Stimulated activated CD4-positive, alpha-beta T cell treated with anti-CD3 and anti-CD28 coated beads, Interleukin-2, amount 100 ng/mL, for 4 hours (primary cell): ENCODE measurements at regions not wholly inside any gene's neighbourhood (a gene's known extent, or its start where the extent isn't known, plus 50 kb on each side); places are given as distances from the start of the nearest gene placed in this dataset.

Experiments
- DNase-seq: peaks from one replicate; pipeline ENCODE4 v3.0.0-alpha.2; 2020; ENCODE audit warnings: low read depth

DNA sequence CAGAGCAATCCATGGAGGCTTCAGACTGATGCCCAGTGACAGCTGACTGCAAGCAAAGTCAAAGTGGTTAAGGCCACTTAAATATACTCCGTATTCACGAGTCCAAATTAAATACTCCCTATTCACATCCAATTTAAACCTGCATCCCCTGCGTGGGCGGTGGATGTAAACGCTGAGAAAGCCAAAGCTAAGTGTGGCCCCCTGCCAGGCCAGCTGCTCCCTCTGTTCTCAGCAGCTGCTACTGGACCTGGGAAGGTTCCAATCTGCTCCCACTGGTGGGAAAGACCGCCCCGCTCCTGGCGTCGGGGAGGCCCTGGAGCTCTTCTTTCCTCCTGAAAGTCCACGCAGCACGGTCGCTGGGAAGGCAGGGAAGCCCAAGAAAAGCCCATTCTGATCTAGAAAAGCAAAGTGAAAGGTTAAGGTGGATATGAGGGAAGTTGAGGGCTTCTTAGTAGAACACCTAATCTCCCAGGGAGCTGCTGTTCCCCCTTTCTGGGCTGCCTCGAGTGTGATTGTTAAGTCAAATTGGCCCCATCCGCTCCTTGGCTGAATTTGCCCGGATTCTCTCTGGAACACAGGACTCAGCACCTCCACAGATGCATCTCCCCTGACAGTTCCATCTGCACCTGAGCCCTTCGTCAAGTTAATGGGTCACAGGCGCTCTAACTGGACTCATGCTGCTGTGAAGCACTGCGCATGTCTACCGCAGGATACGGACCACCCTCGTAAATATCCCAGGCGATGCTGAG, 205.5 kb downstream of the USP12 start:
- no peak for DNase-seq

DNA sequence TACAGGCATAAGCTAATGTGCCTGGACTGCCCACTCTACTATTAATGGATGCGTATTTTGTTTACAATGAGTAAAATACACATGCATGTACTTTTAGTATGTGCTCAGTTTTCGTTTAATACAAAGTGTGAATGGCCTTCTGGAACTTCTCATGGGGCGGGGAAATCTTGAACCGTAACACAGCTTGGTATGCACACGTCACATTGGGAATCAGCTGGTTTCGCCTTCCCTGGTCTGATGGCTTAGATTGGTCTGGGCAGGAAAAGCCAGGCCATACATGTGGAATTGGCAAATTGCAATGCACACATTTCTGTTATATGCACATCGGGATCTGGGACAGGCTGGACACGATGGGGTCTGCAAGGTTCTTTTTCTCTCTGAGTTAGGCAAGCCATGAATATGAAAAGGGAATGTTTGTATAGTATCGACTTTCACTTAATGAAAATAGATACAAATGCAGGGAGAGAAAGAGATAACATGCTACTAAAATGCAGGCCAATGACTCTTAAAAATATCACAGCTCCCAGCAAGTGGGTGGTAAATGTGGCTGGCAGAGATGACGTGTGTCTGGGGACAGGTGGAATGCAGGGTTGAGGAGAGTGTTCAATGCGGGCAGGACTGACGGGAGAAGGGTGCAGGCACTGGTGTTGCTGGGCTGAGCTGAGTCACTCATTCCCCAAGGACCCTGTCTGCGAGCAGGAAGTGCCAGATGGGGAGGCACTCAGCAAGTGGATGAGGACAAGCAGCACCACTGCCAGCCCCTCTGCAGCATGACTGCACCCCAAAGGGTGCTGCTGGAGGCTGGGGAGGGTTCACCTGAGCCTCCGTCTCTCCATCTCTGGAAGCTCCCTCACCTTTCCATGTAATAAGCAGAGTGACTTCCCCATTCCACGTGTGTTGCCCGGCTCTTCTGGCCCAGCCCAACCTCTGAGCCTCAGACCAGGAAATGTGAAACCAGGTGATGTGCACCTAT, 204.0 kb upstream of the GPR12 start:
- DNase-seq: no peak

DNA sequence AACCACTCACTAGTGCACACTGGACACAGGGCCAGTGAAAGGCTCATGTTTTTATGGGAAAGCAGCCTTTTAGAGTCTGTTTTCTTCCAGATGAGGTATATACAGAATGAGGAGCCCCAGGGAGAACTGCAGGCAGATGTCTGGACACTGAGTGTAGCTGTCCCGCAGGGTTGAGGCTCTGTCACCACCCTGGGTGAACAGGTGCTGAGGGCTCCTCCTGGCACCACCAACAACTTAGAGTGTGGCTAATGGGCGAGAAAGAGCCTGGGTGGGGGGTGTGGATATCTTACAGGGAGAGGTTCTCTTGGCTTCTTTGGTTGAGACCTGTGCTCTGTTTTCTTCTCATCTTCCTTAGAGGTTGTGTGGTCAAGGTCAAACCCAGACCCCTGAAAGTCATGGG, 202.1 kb upstream of the GPR12 start:
- no peak for DNase-seq

DNA sequence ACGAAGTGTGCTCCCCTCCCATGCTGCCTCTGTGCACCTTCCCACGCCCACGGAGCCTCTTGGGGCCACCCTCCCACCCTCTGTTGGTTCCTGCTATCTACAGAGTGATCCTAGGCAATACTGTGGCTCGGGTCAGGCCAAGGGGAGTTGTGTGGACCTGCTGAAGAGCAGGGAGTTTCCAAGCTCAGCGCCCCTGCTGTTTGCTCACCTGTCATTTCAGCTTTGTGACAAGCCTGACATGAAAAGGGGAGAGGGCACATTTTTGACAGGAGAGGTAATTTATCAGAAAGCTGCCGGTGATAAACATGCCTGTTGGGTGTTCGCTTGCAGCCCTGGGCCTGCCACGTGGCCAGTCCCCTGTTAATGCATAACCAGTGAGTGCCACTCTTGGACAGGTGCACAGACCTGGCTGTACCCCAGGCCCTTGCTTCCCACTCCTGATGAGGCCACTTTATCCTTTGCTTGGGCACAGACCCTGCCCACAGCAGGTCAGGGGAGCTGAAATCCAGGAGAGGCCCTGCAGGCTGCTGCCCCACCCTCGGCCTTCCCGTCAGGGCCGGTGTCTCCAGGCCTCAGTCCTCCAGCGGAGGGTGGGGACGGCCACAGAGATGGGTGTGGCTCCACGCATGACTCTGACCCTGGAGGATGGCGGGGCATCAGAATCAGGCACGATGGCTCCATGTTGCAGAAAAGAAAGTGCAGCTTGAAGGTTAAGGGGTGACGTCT, 201.5 kb upstream of the GPR12 start:
- DNase-seq: no peak

DNA sequence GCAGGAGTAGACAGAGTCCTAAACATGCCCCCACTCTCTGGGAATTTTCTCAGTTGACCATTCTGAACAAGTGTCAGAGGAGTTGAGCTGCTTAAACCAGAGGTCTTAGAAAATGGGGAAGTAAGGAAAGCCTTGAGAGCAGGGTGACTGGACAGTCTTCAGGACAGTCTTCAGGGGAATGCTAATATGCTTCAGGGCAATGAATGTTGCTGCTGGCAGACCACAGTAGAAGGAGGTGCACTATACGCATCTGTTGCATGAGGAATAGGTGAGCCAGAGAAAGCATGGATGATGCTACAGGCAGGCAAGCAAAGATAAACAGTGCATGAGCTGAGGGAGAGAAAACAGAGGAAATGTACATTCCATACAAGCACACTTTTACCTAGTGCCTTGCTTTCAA, 196.6 kb upstream of the GPR12 start:
- DNase-seq: no peak

DNA sequence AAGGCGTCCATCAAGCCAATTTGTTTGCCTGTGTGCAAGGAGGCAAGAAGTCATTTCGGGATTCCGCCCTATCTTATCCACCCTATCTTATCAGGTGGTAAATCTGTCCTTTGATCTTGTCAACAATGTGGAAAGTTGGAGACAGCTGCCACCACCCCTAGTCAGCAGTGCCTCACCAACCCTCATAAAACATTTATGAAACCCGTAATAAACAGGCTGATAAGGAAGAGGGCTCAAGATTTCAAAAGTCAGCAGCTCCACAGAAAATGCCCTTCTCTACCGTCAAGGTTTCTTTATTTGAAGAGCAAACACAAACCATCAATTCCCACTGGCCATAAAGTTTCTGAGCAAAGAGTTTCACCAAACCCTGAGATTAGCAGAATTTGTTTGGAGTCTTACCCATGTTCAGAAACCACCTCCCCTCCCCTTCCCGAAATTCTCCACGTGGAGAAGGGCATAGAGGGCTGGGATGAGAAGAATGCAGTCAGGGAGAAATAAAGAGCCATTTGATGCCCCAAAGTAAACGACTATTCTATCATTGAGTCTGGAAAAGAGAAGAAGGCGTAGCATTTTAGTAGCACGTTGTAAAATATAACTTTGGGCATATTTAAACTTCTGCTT, 196.0 kb upstream of the GPR12 start:
- no peak for DNase-seq

DNA sequence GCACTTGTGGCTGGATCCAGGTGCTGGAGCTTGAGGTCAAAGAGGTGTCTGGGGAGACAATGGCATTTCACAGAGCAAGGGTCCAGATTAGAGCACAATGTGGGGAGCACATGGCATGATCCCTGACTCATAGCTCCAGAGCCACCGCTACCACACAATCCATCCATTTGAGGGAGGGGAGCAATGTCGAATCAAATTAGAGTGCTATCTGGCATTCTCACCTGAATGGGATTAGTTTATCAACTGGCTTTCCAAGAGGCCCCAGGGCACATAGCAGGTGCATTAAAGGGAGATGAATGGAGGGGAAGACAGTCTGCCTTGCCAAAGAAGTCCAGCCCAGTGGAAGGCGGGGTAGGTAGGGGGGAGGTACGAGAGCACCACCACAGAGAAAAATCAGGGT, 194.4 kb upstream of the GPR12 start:
- DNase-seq: no peak

DNA sequence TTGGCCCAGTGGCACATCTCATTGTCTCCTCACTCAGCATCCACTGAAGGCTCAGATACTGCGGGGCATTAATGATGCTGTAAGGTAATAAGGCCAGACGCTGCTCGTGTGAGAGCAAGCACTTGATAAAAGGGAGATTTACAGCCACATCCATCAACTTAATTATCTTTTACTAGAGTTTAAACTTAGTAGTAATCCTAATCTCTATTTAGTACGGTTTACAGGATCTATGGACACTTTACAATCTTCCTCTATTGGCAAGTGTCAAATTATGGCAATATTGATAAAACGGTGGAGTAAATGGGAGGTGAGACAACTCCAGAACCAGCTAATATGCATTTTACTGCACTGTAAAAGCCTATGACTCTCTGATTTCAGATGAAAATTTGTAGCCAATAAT, 192.7 kb upstream of the GPR12 start:
- no peak for DNase-seq

DNA sequence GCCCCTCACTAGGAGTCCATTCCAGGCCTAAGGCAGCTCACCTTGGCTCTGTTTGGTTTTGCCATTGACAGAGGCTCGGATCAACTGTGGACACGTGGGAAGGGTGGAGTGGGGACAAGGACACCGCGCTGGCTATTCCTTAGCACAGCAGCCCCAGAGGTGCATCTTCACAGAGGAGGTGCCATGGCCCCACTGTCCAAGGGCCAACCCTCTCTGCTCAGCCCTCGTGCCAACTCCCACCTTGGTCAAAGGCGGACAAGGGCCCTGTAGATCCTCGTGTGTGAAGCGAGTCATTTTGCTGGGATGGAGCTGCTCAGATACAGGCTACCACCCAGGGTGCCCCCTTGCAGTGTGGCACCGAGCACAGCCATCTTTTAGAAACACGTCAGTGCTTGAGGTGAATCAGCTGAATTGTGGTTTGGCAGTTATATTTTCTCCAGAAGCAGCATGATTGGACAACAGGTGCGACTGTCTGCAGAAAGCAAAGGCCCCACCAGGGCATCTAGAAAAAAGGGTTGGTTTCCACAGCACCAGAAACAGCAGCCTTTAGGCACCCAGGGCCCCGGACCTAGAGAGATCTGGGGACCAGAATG, 192.1 kb upstream of the GPR12 start:
- DNase-seq: no peak

DNA sequence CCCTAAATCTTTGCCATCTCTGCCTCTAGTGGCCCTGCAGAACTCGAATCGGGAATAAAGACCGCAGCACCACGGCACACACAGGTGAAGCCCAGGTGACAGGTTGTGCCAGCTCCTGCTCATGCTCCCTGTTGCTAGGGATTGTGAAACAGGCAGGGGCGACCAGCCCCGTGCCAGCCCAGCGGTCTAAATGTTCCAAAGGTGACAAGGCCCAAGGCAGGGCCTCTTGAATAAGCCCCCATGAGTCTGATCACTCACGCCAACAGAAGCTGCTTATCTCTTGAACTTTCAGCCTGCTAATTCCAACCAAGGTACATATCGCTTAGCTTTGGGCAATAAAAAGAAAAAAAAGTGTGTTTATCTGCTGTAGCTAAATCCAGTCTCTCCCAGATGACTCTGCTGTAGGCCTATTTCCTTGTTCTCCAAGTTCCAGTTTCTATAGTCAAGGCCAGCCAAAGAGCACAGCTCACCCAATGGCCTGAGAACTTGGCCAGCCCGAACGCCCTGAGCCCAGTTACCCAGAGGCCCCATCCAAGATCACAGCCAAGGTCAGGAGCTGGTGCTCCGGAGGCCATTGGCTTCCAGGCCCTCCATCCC, 191.1 kb upstream of the GPR12 start:
- DNase-seq: no peak

DNA sequence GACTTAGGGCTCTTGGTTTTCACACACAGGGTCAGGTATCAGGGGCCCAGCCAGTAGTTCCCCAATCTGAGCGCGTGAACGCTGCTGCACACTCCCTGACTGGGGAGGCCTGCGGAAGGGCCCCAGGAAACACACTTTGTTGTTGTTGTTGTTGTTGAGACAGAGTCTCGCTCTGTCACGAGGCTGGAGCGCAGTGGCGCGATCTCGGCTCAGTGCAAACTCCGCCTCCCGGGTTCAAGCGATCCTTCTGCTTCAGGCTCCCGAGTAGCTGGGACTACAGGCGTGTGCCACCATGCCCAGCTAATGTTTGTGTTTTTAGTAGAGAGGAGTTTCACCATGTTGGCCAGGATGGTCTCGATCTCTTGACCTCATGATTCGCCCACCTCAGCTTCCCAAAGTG, 190.4 kb upstream of the GPR12 start:
- DNase-seq: no peak

DNA sequence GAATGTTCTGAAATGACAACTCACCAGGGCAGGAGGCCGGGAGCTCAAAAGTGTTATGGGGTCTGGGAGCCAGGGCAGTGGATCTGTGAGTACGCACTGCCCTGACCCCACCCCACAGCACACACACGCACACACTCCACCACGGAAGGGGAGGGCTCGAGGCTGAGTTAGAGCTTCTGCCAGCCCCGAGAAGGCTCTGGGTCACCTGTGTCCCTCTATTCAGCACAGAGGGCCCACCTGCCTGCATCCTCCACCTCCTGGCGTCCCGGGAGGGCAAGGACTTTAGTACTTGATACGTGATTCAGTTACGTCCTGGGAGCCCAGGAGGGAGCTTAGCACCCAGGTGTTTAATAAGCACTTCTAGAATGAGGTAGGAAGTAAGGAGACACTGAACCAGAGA, 190.0 kb upstream of the GPR12 start:
- DNase-seq: no peak

DNA sequence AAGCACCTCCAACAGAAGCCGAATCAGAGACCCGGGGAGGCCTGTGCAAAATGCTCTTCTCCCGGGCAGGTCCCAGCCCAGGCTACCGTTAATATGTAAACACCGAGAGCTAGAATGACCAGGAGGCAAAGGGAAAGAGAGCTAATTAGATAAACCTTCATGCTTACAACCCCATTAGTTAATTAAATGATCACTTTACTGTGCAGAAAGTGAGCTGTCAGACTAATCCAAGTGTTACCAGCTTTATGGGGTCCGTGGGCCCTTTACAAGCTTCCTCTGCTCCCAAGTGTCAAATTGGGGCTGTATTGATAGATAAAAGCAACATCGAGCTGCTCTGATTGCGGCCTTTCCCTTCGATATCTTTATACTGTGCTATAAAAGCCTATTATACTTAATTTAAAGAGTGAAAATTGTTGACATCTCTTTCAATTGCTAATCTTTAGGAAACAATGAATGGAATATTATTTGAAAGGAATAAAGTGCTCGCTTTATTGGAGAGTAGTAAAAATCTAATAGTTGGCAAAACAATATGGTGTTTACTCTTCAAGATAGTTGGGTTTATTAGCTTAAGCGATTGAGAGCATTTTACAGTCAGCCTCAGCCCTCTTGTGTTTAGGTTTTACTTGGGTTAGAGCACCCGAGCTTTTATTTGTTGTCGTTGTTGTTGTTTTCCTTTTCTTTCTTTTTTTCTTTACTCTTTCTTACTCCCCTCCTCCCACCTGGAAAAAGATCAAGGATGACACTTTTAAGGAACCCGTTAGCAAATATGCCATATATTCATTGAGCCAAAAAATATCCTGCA, 189.3 kb upstream of the GPR12 start:
- DNase-seq: no peak

DNA sequence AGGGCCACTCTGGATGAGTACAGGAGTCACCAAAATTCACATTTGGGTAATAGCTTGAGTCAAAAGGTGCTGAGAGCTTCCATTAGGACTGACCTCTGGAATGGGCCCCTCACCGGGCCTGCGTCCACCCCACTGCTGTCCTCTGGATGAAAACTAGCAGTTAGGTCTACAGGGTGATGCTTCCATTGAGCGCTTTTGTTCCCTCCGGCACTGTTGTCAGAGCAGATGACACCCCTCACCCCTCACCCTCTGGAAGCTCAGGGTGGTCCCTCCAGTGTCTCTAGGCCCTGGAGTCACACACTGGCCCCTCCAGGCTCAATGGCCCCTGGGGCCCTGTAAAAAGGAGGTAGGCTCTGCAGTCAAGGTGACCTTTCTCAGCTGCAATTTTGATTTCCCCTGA, 187.8 kb upstream of the GPR12 start:
- no peak for DNase-seq

DNA sequence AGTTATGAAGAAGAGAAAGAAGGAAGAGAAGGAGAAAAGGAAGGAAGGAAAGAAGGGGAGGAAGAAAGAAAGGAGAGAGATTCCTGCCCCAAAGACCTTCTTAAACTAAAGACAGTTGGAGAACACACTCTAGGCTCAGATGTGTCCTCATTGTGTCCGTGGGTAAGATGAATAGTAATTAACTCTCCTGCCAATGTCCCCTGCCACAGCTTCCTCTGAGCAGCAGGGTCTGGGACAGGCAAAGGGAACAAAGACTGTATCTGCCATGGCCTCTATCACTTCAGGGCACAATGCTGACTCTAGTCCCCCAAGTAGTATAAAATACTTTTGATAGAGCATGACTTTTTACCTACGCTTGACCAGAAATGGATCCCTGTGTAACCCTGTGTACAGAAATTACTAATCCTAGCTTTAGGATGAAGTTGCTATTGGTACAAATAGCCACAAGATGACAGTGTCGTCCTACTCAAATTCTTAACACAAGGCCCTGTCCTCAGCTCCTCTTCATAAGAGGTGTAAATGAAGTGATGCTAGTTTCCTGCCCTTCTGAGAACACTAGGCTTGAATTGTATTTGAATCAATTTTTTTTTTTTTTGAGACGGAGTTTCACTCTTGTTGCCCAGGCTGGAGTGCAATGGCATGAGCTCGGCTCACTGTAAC, 186.2 kb upstream of the GPR12 start:
- no peak for DNase-seq

DNA sequence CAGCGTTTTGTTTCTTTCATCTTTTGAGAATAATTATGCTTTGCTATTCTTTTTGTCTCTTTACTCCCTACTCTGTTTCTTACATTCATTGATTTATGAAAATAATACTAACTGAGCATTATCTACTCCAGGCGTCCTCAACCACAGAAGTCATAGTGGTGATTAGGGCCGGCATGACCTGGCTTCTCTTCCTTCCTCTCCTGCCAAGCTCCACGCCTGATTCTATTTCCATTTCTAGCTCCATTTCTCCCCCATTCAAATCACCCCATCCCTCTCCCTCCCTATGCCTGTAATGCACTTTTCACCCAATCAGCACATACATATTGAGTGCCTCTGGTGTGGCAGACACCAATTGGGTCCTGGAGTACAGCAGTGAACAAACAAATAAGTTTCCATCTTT, 183.2 kb upstream of the GPR12 start:
- DNase-seq: no peak

DNA sequence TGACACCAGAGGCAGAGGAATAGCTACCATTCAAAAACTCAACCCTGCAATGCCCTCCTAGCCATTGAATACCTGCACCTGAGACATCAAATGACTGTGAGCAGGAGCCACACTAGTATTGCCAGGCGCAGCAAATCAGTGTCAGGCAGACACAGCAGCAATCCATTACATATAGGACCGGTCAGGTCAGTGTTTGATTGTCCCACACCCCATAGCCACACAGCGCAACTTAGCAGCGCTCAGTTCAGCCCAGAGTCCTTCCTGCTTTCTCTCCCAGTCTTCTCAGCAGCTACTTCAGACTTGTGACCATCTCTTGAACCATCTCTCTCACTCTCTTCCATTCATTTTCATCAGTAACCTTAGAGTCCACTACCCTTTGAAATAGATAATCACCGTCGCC, 181.6 kb upstream of the GPR12 start:
- no peak for DNase-seq

DNA sequence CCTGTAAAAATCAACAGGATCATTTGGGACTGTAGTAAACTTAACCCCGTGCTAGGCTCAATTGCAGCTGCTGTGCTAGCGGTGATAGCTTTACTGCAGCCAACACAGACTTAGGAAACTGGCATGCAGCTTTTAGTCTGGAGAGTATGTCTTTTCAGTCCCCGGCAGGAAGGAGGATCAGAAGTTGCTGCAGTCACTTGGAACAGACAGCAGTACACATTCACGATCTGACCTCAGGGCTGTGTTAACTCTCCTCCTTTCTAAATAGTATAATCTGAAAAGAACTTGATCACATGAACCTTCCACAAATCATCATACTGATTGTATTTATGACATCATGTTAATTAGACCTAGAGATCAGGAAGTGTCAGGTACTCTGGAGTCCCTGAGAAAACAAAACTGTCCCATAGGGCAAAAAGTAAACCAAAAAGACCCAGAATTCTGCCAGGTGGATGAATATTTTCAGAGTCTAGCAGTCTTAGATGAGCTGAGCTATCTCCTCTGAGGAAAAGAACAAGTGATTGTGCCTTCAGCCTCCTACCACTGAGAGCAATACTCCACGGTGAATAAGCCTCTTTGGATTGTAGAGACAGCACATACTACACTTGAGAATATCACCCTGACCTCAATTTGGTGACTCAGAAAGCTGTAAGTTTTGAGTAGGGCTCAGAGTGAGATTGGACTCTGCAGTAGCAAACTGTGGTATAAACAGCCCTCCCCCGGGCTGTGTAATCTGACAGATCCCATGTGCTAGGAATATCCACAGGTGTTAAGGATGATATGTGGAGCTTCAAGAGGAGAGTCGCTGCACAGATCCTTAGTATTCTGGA, 181.0 kb upstream of the GPR12 start:
- DNase-seq: no peak

DNA sequence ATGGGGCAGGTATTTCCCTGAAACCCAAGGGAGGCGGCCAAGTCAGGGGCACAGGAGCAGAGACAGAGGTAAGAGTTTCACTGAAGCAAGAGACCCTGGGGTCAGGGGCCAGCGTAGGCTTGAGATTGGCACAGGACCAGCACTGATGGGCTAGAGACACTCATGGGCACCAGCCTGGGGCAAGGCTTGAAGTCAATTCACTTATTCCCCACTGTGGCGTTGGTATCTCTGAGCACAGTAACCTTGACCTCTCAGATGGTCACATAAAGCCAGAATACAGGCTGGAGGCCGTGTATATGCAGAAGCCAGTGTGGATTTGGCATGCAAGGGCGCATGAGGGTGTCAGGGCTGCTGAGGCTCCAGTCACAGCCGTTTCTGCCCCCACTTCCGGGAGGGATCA, 173.5 kb upstream of the GPR12 start:
- no peak for DNase-seq
